ENCODE measurements at regions not wholly inside any gene's neighbourhood (a gene's known extent, or its start where the extent isn't known, plus 50 kb on each side); places are given as distances from the start of the nearest gene placed in this dataset.

- H3K9me3 ChIP-seq: no peaks in the 10 kb centered on the region
- WGBS: 74% methylated on average over 4 of the region's 4 CpGs
- intact Hi-C loops (cut with DNase I): loop anchor here (2.0 to 10.0 kb wide), 2 partner anchors 332 to 960 kb away; no protein-coding TSS in a partner anchor
Measured at GRCh38 chr11:15653191-15653710, 538.5 kb downstream of the INSC start.

DNA sequence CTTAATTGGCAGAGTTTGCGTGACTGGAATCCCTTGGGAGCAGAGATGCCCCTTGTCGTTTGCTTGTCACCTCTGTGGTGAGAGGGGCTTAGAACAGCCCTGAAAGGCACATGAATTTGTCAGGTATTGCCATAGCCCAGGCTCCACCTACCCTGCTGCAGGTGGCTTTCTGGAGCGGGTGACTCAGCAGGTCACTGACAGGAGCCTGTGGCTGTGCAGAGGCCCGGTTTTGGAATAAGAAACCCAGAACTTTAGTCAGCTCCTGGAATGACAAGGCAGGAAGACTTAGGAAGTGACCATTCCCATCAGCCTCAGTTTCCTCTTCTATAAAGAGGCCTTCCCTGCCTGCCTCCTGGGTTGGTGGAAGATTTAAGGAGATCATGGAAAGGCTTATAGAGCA lies 539.7 kb downstream of the INSC start:
- WGBS: 77% methylated on average over 4 of the region's 4 CpGs
- intact Hi-C loops (cut with DNase I): loop anchor here (10.0 kb wide), 1 partner anchor 330 kb away; no protein-coding TSS in a partner anchor
- H3K27me3 ChIP-seq (replicated peaks; ENCODE audit: insufficient read depth): no peaks in the 10 kb centered on the region

More at GRCh38 chr11:15653191-15653710, 538.5 kb downstream of the INSC start:
- Histone ChIP-seq H3K4me3 (no peak overlapping the region), H3K4me1 (replicated peaks) (no peaks in the 10 kb centered on the region), H3K27ac (no peak overlapping the region), H3K27me3 (replicated peaks; ENCODE audit: insufficient read depth) (no peaks in the 10 kb centered on the region), H3K36me3 (no peaks in the 10 kb centered on the region)
- TF ChIP-seq POLR2AphosphoS5 (IDR thresholded peaks at IDR 0.05): no peak
- TF ChIP-seq POLR2A (IDR thresholded peaks at IDR 0.05): no peak
- no peak for TF ChIP-seq CTCF (IDR thresholded peaks at IDR 0.05)
- no peak for DNase-seq (ENCODE audit: low spot score)

DNA sequence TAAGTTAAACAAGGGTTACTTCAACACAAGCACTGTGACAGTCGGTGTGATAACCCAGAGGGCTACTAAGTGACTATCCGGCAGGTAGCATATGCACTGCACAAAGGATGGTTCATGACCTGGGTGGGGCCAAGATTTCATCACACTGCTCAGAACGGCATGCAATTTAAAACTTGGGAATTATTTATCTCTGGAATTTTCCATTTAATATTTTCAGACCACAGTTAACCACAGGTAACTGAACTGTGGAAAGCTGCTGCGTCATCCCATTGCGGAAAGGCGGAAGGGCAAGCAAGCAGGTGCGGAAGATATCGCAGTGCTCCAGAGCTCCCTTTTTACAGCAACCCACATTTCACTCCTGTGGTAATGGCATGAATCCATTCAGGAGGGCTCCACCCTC lies 540.8 kb downstream of the INSC start:
- 91% methylated on average over 8 of the region's 8 CpGs for WGBS
- no peak for TF ChIP-seq CTCF (IDR thresholded peaks at IDR 0.05)
- TF ChIP-seq POLR2A (IDR thresholded peaks at IDR 0.05): no peak
- no peak for TF ChIP-seq POLR2AphosphoS5 (IDR thresholded peaks at IDR 0.05)
- intact Hi-C loops (cut with DNase I): loop anchor here (10.0 kb wide), 1 partner anchor 329 kb away; no protein-coding TSS in a partner anchor

More for the DNA sequence above, 539.7 kb downstream of the INSC start:
- Histone ChIP-seq H3K36me3 (no peaks in the 10 kb centered on the region), H3K4me3 (no peak overlapping the region), H3K9me3 (no peaks in the 10 kb centered on the region), H3K4me1 (replicated peaks) (no peaks in the 10 kb centered on the region), H3K27ac (no peak overlapping the region)
- no peak for TF ChIP-seq CTCF (IDR thresholded peaks at IDR 0.05)
- TF ChIP-seq POLR2A (IDR thresholded peaks at IDR 0.05): no peak
- TF ChIP-seq POLR2AphosphoS5 (IDR thresholded peaks at IDR 0.05): no peak
- DNase-seq (ENCODE audit: low spot score): no peak

DNA sequence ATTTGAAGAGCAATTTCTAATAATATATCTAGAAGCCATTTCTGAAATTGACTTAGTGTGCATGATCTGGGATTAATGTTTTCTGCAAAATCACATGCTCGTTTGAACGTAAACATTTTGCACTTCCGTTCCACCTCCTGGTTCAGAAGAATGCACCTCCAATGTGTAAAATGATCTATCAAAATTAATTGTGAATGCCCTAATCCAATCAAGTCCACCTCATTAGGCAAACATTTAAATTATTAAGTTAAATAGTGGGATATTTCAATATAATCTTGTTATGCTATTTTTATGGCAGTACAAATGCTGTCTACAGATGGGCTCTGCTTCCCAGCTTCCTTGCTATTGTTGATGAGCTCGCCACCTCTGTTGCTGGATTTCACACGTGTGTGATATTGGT lies 542.5 kb downstream of the INSC start:
- Histone ChIP-seq H3K27me3 (replicated peaks; ENCODE audit: insufficient read depth) (no peaks in the 10 kb centered on the region), H3K4me1 (replicated peaks) (no peaks in the 10 kb centered on the region), H3K36me3 (no peaks in the 10 kb centered on the region), H3K27ac (no peak overlapping the region), H3K9me3 (no peaks in the 10 kb centered on the region), H3K4me3 (no peak overlapping the region)
- 92% methylated on average over 5 of the region's 5 CpGs for WGBS
- no peak for DNase-seq (ENCODE audit: low spot score)
- intact Hi-C loops (cut with DNase I): loop anchor here (10.0 kb wide), 1 partner anchor 328 kb away; no protein-coding TSS in a partner anchor
- TF ChIP-seq POLR2A (IDR thresholded peaks at IDR 0.05) (no peak), CTCF (IDR thresholded peaks at IDR 0.05) (no peak), POLR2AphosphoS5 (IDR thresholded peaks at IDR 0.05) (no peak)

More for the DNA sequence above, 540.8 kb downstream of the INSC start:
- H3K4me1 ChIP-seq (replicated peaks): no peaks in the 10 kb centered on the region
- H3K27ac ChIP-seq: no peak overlapping the region
- no peaks in the 10 kb centered on the region for H3K36me3 ChIP-seq
- no peak for DNase-seq (ENCODE audit: low spot score)
- no peaks in the 10 kb centered on the region for H3K27me3 ChIP-seq (replicated peaks; ENCODE audit: insufficient read depth)
- H3K9me3 ChIP-seq: no peaks in the 10 kb centered on the region
- H3K4me3 ChIP-seq: no peak overlapping the region

DNA sequence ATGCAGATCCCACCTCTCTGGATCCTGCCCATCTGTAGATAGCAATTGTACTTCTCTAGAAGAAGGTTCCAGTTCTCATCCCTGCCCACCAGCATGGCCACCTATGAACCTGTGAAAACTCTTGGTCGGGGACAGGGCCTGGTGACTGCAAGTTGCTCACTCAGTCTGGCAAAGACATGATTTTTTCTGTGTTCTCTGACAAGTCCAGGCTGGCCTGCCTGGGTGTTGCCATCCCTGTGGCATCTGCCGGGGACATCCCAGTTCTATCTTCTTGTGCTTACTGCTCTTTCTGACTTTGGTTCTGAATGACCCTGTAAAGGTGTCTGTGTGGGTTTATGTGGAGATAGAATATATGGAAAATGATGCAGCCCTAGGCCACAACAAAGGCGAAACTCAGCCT lies 545.8 kb downstream of the INSC start:
- H3K36me3 ChIP-seq: no peaks in the 10 kb centered on the region
- H3K4me1 ChIP-seq (replicated peaks): no peaks in the 10 kb centered on the region
- no peak for DNase-seq (ENCODE audit: low spot score)
- no peak for TF ChIP-seq POLR2AphosphoS5 (IDR thresholded peaks at IDR 0.05)
- TF ChIP-seq POLR2A (IDR thresholded peaks at IDR 0.05): no peak
- no peak for TF ChIP-seq CTCF (IDR thresholded peaks at IDR 0.05)
- no peak overlapping the region for H3K27ac ChIP-seq
- WGBS: 64% methylated on average over 3 of the region's 3 CpGs
- no peaks in the 10 kb centered on the region for H3K9me3 ChIP-seq
- H3K4me3 ChIP-seq: no peak overlapping the region
- H3K27me3 ChIP-seq (replicated peaks; ENCODE audit: insufficient read depth): no peaks in the 10 kb centered on the region
- intact Hi-C loops (cut with DNase I): no loop called here
